Liver (tissue), 3 donors: ENCODE measurements at regions not wholly inside any gene's neighbourhood (a gene's known extent, or its start where the extent isn't known, plus 50 kb on each side); places are given as distances from the start of the nearest gene placed in this dataset.

Experiments used
- CTCF ChIP-seq: fragments of 150-350 bp; IDR thresholded peaks from 2 replicates; pipeline ENCODE4 v1.5.1; 2017; ENCODE audit warnings: improper control_type of control experiment, low read depth, low read length; ENCODE audit not compliant: missing input control
- JUND ChIP-seq, 2 donors: IDR thresholded peaks; 2 replicates each; pipeline ENCODE4 v1.6.1; 2016; ENCODE audit warnings: antibody characterized with exemption in 2 of 2
- donor health status: healthy.
- donor health status: healthy.

GRCh38 chr6:51554029-51554428 lies 533.4 kb downstream of the PKHD1 start:
- TF ChIP-seq JUND (IDR thresholded peaks at IDR 0.05) (no peak), CTCF (no peak)
